ENCODE measurements at regions not wholly inside any gene's neighbourhood (a gene's known extent, or its start where the extent isn't known, plus 50 kb on each side); places are given as distances from the start of the nearest gene placed in this dataset.

DNA sequence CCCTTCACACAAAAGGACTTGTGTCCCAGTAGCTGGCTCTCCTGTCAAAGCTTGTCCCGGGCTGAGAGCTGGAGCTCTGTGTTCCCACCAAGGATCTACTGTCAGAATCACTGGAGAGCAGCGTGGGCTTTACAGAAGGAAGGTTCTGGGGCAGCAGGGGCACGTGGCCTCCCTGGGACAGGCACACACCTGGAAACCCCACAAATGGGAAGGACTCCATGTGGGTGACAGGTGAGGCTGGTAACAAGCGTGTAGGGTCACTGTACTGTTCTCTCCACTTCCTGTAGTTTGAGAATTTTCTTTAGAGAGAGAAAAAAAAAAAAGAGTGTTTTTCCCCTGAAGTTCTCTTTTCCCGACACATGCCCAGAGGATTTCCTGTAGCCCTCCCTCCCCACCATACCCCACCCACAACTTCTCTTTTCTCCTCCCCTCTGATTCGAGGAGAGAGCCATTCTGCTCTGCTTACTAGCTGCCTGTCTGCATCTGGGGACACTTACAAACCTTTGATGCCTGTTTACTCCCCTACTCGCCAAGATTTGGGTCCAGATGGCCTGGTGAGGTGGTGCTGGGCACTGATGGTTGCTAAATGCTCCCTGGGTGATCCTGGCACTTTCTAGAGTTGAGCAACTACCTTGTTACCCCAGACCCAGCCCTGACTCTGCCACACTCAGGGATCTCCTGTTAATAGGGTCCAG lies 84.1 kb upstream of the SIRPA start (continued):
- TF ChIP-seq, protein P1, sequence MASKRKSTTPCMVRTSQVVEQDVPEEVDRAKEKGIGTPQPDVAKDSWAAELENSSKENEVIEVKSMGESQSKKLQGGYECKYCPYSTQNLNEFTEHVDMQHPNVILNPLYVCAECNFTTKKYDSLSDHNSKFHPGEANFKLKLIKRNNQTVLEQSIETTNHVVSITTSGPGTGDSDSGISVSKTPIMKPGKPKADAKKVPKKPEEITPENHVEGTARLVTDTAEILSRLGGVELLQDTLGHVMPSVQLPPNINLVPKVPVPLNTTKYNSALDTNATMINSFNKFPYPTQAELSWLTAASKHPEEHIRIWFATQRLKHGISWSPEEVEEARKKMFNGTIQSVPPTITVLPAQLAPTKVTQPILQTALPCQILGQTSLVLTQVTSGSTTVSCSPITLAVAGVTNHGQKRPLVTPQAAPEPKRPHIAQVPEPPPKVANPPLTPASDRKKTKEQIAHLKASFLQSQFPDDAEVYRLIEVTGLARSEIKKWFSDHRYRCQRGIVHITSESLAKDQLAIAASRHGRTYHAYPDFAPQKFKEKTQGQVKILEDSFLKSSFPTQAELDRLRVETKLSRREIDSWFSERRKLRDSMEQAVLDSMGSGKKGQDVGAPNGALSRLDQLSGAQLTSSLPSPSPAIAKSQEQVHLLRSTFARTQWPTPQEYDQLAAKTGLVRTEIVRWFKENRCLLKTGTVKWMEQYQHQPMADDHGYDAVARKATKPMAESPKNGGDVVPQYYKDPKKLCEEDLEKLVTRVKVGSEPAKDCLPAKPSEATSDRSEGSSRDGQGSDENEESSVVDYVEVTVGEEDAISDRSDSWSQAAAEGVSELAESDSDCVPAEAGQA (IDR thresholded peaks at IDR 0.05; ENCODE audit: low read depth) = no peak
- TF ChIP-seq, protein P1 (CRISPR knock-in tag; IDR thresholded peaks at IDR 0.05; ENCODE audit: borderline replicate concordance) = no peak
- TF ChIP-seq RBFOX2 (IDR thresholded peaks at IDR 0.05; ENCODE audit: low read depth, low read length) (peak; percentile 7; the same call in 1 of the 2 replicates), HNRNPL (IDR thresholded peaks at IDR 0.05; ENCODE audit: low read depth, low read length) (0 out of 2 replicates have a peak, but pooled peaks have one; percentile 32)
- TF ChIP-seq, protein P2, sequence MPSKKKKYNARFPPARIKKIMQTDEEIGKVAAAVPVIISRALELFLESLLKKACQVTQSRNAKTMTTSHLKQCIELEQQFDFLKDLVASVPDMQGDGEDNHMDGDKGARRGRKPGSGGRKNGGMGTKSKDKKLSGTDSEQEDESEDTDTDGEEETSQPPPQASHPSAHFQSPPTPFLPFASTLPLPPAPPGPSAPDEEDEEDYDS (CRISPR knock-in tag; IDR thresholded peaks at IDR 0.05) = no peak

DNA sequence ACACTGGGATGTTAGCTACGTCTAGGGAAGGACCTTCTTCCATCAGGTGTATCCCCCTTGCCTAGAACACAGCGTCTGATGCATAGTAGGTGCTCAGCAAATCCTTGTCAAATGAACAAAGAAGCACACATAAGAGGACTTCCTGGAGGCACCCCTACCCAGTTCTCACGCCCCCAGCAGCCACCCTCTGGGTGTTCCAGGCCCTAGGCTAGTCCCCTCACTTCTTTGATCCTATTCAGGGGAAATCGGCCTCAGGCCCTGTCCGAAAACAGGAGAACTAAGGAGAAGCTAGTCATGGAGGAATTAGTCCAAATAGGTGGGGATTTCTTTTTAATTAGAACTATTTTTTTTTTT lies 84.7 kb upstream of the SIRPA start:
- Histone ChIP-seq H4K20me1 (ENCODE audit: insufficient read depth, low read length) (no peaks in the 10 kb centered on the region), H3K9me3 (ENCODE audit: low read length) (no peaks in the 10 kb centered on the region), H3K4me1 (ENCODE audit: insufficient read depth, low read length) (peaks cover 46% of the 10 kb centered on the region), H3K79me2 (ENCODE audit: insufficient read depth, low read length) (no peaks in the 10 kb centered on the region), H3K4me2 (ENCODE audit: low read depth, low read length) (no peak overlapping the region), H3K36me3 (replicated peaks in 1 of 2; ENCODE audit: control insufficient read depth in 1 of 2, insufficient read depth in 2 of 2, low read length in 2 of 2) (no peaks in the 10 kb centered on the region), H2AFZ (ENCODE audit: low read length) (no peak overlapping the region), H3K9ac (ENCODE audit: insufficient read depth, low read depth, low read length) (peak overlapping the region; percentile 68), H3K27ac (ENCODE audit: extremely low read length, insufficient read depth, low read length) (peak overlapping the region; percentile 74), H3K4me3 (replicated peaks in 1 of 3; ENCODE audit: insufficient read depth in 1 of 3, low read depth in 2 of 3, low read length in 3 of 3) (no peak overlapping the region), H3K27me3 (ENCODE audit: control insufficient read depth in 1 of 2, insufficient read depth in 2 of 2, low read length in 2 of 2) (no peaks in the 10 kb centered on the region)
- TSS peak; percentile 82 for BruUV-seq (replicated peaks)
- no peak for DNase-seq (ENCODE audit: low spot score)
- in situ Hi-C loops (cut with HindIII; ENCODE audit: extremely low pct_ligation_motif_present, low pct_unique_long_range_greater_than_20kb) = no loop called here
- 83% methylated on average over 5 of the region's 5 CpGs for WGBS (ENCODE audit: low lambda C conversion rate)
- POLR2A ChIA-PET = interaction anchor here (1.2 to 3.3 kb wide), 4 partner anchors 8 to 64 kb away, joined by 3 to 31 read pairs (median 6); no protein-coding TSS in a partner anchor
- CTCF ChIA-PET (ENCODE audit: low intra/inter-chr PET ratio, low total read pairs) = no interaction called here
- intact Hi-C loops (cut with micrococcal nuclease; ENCODE audit: unreplicated experiment) = no loop called here
- no peak for ATAC-seq
- peak; percentile 49 for FAIRE-seq
- TF ChIP-seq, protein P3, sequence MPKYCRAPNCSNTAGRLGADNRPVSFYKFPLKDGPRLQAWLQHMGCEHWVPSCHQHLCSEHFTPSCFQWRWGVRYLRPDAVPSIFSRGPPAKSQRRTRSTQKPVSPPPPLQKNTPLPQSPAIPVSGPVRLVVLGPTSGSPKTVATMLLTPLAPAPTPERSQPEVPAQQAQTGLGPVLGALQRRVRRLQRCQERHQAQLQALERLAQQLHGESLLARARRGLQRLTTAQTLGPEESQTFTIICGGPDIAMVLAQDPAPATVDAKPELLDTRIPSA (CRISPR knock-in tag; IDR thresholded peaks at IDR 0.05; ENCODE audit: borderline replicate concordance) = no peak
- TF ChIP-seq, protein P4, sequence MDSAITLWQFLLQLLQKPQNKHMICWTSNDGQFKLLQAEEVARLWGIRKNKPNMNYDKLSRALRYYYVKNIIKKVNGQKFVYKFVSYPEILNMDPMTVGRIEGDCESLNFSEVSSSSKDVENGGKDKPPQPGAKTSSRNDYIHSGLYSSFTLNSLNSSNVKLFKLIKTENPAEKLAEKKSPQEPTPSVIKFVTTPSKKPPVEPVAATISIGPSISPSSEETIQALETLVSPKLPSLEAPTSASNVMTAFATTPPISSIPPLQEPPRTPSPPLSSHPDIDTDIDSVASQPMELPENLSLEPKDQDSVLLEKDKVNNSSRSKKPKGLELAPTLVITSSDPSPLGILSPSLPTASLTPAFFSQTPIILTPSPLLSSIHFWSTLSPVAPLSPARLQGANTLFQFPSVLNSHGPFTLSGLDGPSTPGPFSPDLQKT (CRISPR knock-in tag; IDR thresholded peaks at IDR 0.05; ENCODE audit: borderline replicate concordance) = no peak
- no peak for TF ChIP-seq SMAD9 (CRISPR knock-in tag; IDR thresholded peaks at IDR 0.05)

Measured in HepG2 (cell line).